Daoy (cell line): ENCODE measurements at regions not wholly inside any gene's neighbourhood (a gene's known extent, or its start where the extent isn't known, plus 50 kb on each side); places are given as distances from the start of the nearest gene placed in this dataset.
"Not testable (repeated sequence)": the region's sequence is repeated elsewhere in the genome, so short reads cannot be mapped to it uniquely, and the experiment has no call there.

ENCODE experiments used
- DNase-seq: peaks from one replicate; pipeline ENCODE4 v3.0.0-alpha.2; 2015; ENCODE audit warnings: low read depth

- DNase-seq, result no peak
Observed at GRCh38 chr5:38148021-38148625, 110.2 kb upstream of the EGFLAM start.

GRCh38 chr5:38143384-38143783 lies 115.0 kb upstream of the EGFLAM start:
- DNase-seq, result no peak

GRCh38 chr5:38141665-38142064 lies 116.7 kb upstream of the EGFLAM start:
- DNase-seq, result no peak

GRCh38 chr5:38138574-38138973 lies 119.8 kb upstream of the EGFLAM start:
- no peak for DNase-seq

GRCh38 chr5:38135486-38136039 lies 122.8 kb upstream of the EGFLAM start:
- DNase-seq, result no peak

- DNase-seq, result no peak
Observed at GRCh38 chr5:38134810-38135209, 123.5 kb upstream of the EGFLAM start.

- DNase-seq, result not testable (repeated sequence)
Observed at GRCh38 chr5:38134294-38134693, 124.1 kb upstream of the EGFLAM start.

- DNase-seq, result no peak
Observed at GRCh38 chr5:38131686-38132085, 126.7 kb upstream of the EGFLAM start.

GRCh38 chr5:38124321-38124720 lies 134.0 kb upstream of the EGFLAM start:
- DNase-seq, result no peak

GRCh38 chr5:38121420-38121819 lies 136.9 kb upstream of the EGFLAM start:
- DNase-seq, result no peak

GRCh38 chr5:38119836-38120235 lies 138.5 kb upstream of the EGFLAM start:
- no peak for DNase-seq

GRCh38 chr5:38117784-38118479 lies 140.4 kb upstream of the EGFLAM start:
- no peak for DNase-seq

- DNase-seq, result no peak
Observed at GRCh38 chr5:38115318-38115827, 143.0 kb upstream of the EGFLAM start.

GRCh38 chr5:38113880-38114279 lies 144.5 kb upstream of the EGFLAM start:
- DNase-seq, result no peak

GRCh38 chr5:38113456-38113855 lies 144.9 kb upstream of the EGFLAM start:
- no peak for DNase-seq

GRCh38 chr5:38112938-38113337 lies 145.4 kb upstream of the EGFLAM start:
- no peak for DNase-seq

- DNase-seq, result no peak
Observed at GRCh38 chr5:38110130-38110529, 148.2 kb upstream of the EGFLAM start.

- DNase-seq, result no peak
Observed at GRCh38 chr5:38107096-38107495, 151.3 kb upstream of the EGFLAM start.

GRCh38 chr5:38105801-38106200 lies 152.6 kb upstream of the EGFLAM start:
- DNase-seq, result no peak

GRCh38 chr5:38105231-38105570 lies 153.2 kb upstream of the EGFLAM start:
- DNase-seq, result no peak

- peak; percentile 9 for DNase-seq
Observed at GRCh38 chr5:38104497-38105230, 153.7 kb upstream of the EGFLAM start.

- no peak for DNase-seq
Observed at GRCh38 chr5:38101897-38102296, 156.5 kb upstream of the EGFLAM start.
